Spleen (tissue), 7 donors: ENCODE measurements at regions not wholly inside any gene's neighbourhood (a gene's known extent, or its start where the extent isn't known, plus 50 kb on each side); places are given as distances from the start of the nearest gene placed in this dataset.

Experiments
- POLR2A ChIP-seq, 3 donors: fragments of 450-650 bp; IDR thresholded peaks; one replicate each; pipeline ENCODE4 v1.5.1; 2017; ENCODE audit warnings: antibody characterized with exemption in 3 of 3, mild to moderate bottlenecking in 1 of 3
- POLR2AphosphoS5 ChIP-seq, 3 donors: sonication (generic); formaldehyde crosslinking; IDR thresholded peaks; one replicate each; pipeline ENCODE4 v1.5.1; 2017; ENCODE audit warnings: antibody characterized with exemption in 3 of 3
- TF ChIP-seq, protein P1 (sequence below), 11 experiments: fragments of 200-600 bp in 7 of 11; fragments of 450-650 bp in 4 of 11; sonication (generic) in 4 of 11; IDR thresholded peaks in 8 of 11; conservative IDR thresholded peaks in 3 of 11; 1 replicate in 7 of 11; 2 replicates in 4 of 11; pipeline versions ENCODE4 v1.4.0 to v1.8.0; 2016 to 2021; ENCODE audit warnings: antibody characterized with exemption in 11 of 11, inconsistent platforms in 4 of 11, mild to moderate bottlenecking in 1 of 11
- donor health status: DM: no; HTN: no; CAD: no; lungs with moderate emphysema.
- donor health status: DM: no; HTN: no; CAD: no.
- donor health status: DM: no; HTN: no; CAD: no.

DNA sequence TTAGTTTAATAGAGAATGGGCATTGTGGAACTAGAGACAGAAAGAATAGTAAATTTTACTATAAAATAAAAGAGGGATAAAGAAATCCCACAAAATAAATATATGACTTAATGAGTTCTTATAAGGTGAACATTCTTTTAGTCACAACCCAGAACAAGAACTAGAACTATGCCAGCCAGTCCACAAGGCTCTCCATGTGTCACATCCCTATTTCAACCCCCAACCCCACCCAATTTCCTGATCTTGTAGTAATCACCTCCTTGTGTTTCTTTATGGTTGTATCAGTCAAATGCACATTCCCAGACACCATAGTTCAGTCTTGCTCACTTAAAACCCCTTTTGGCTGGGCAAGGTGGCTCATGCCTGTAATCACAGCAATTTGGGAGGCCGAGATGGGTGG lies 662.3 kb upstream of the CAMK1G start:
- TF ChIP-seq POLR2A (IDR thresholded peaks at IDR 0.05) (no peak), POLR2AphosphoS5 (IDR thresholded peaks at IDR 0.05) (no peak)
- TF ChIP-seq, protein P1, sequence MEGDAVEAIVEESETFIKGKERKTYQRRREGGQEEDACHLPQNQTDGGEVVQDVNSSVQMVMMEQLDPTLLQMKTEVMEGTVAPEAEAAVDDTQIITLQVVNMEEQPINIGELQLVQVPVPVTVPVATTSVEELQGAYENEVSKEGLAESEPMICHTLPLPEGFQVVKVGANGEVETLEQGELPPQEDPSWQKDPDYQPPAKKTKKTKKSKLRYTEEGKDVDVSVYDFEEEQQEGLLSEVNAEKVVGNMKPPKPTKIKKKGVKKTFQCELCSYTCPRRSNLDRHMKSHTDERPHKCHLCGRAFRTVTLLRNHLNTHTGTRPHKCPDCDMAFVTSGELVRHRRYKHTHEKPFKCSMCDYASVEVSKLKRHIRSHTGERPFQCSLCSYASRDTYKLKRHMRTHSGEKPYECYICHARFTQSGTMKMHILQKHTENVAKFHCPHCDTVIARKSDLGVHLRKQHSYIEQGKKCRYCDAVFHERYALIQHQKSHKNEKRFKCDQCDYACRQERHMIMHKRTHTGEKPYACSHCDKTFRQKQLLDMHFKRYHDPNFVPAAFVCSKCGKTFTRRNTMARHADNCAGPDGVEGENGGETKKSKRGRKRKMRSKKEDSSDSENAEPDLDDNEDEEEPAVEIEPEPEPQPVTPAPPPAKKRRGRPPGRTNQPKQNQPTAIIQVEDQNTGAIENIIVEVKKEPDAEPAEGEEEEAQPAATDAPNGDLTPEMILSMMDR (IDR thresholded peaks at IDR 0.05 in 8 of 11, conservative IDR thresholded peaks at IDR 0.05 in 3 of 11), result no peak
